Keratinocyte (primary cell): ENCODE measurements at regions not wholly inside any gene's neighbourhood (a gene's known extent, or its start where the extent isn't known, plus 50 kb on each side); places are given as distances from the start of the nearest gene placed in this dataset.

Experiments
- DNase-seq: peaks from one replicate; pipeline ENCODE4 v3.0.0-alpha.2; 2011; ENCODE audit warnings: low read depth, missing footprints, low spot score
- FAIRE-seq: peaks from 2 replicates; lab custom pipeline; 2011; peaks lifted over from hg19 to GRCh38; lab: Jason Lieb, UNC
- H2AFZ ChIP-seq: 2 replicates; pipeline ENCODE4 v1.6.0; 2012; ENCODE audit warnings: low read length, control low read depth, inconsistent platforms; ENCODE audit not compliant: control insufficient read depth
- H3K27ac ChIP-seq: 2 replicates; pipeline ENCODE4 v1.5.1; 2011; ENCODE audit warnings: low read length; ENCODE audit not compliant: control insufficient read depth, insufficient read depth
- H3K27me3 ChIP-seq: 3 replicates; pipeline ENCODE4 v1.6.0; 2011; ENCODE audit warnings: low read length; ENCODE audit not compliant: control insufficient read depth, insufficient read depth; ENCODE audit errors: extremely low read depth
- H3K36me3 ChIP-seq, 2 experiments: 2 replicates in 1 of 2; 3 replicates in 1 of 2; pipeline ENCODE4 v1.5.1; 2011; ENCODE audit warnings: low read length in 2 of 2, mild to moderate bottlenecking in 1 of 2; ENCODE audit not compliant: control insufficient read depth in 2 of 2, insufficient read depth in 2 of 2; ENCODE audit errors: extremely low read depth in 1 of 2
- H3K4me1 ChIP-seq: 3 replicates; pipeline ENCODE4 v1.5.1; 2011; ENCODE audit warnings: low read length; ENCODE audit not compliant: control insufficient read depth, insufficient read depth; ENCODE audit errors: extremely low read depth
- H3K4me2 ChIP-seq: 3 replicates; pipeline ENCODE4 v1.6.0; 2011; ENCODE audit warnings: low read depth, low read length; ENCODE audit not compliant: control insufficient read depth, insufficient read depth; ENCODE audit errors: extremely low read depth
- H3K4me3 ChIP-seq, 3 experiments: fragments of 200-600 bp in 1 of 3; sonication (generic) in 1 of 3; 2 replicates in 2 of 3; 3 replicates in 1 of 3; pipeline ENCODE4 v1.5.1; 2011 to 2016; ENCODE audit warnings: low read length in 3 of 3, mild to moderate bottlenecking in 3 of 3, control low read depth in 2 of 3, inconsistent platforms in 1 of 3, low read depth in 1 of 3, mixed read lengths in 1 of 3, mixed run types in 1 of 3, moderate library complexity in 1 of 3; ENCODE audit not compliant: control insufficient read depth in 2 of 3, insufficient read depth in 2 of 3; ENCODE audit errors: extremely low read depth in 1 of 3
- H3K79me2 ChIP-seq: 2 replicates; pipeline ENCODE4 v1.6.0; 2012; ENCODE audit warnings: low read length; ENCODE audit not compliant: control insufficient read depth, insufficient read depth
- H3K9ac ChIP-seq: 3 replicates; pipeline ENCODE4 v1.6.0; 2011; ENCODE audit warnings: low read length; ENCODE audit not compliant: control insufficient read depth, insufficient read depth; ENCODE audit errors: extremely low read depth
- H3K9me1 ChIP-seq: 3 replicates; pipeline ENCODE4 v1.6.0; 2011; ENCODE audit warnings: low read length; ENCODE audit not compliant: control insufficient read depth, insufficient read depth; ENCODE audit errors: extremely low read depth
- H3K9me3 ChIP-seq: 2 replicates; pipeline ENCODE4 v1.5.1; 2012; ENCODE audit warnings: low read depth, low read length; ENCODE audit not compliant: control insufficient read depth
- H4K20me1 ChIP-seq: 3 replicates; pipeline ENCODE4 v1.6.0; 2011; ENCODE audit warnings: low read length; ENCODE audit not compliant: control insufficient read depth, insufficient read depth; ENCODE audit errors: extremely low read depth
- EZH2 ChIP-seq: IDR thresholded peaks from one replicate; pipeline ENCODE4 v1.6.1; 2012; ENCODE audit warnings: inconsistent platforms, mild to moderate bottlenecking, low read length, moderate library complexity
- dilution Hi-C: fragments of 300-500 bp; cut with MboI; formaldehyde crosslinking; loops from one replicate; pipeline ENCODE4 v1.7.0; 2020; ENCODE audit warnings: low sequenced_read_pairs; ENCODE audit not compliant: extremely low pct_ligation_motif_present
- TF ChIP-seq, protein P1 (sequence below), 3 experiments: IDR thresholded peaks in 1 of 3; conservative IDR thresholded peaks in 1 of 3; optimal IDR thresholded peaks in 1 of 3; 2 replicates in 2 of 3; 3 replicates in 1 of 3; pipeline versions ENCODE3 to v1.5.1; 2011; ENCODE audit warnings: low read length in 3 of 3, mild to moderate bottlenecking in 3 of 3, moderate library complexity in 2 of 3, control low read depth in 1 of 3, inconsistent platforms in 1 of 3; ENCODE audit not compliant: insufficient read depth in 2 of 3; ENCODE audit errors: extremely low read depth in 1 of 3

DNA sequence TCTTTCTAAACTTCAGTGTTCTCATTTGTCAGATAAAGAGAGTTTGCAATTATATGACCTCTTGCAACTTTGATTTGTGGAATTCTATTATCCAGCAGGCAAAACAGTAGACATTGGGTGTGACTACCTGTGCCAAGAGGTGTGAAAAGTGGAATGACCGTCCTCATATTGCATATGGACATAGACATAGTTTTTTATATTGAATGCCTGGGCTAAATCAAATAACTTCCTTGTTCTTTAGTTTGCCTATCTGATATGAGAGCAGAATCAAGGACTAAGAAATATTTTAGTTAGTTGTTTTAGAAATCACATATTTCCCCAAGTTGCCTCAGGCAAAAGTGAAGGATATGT is 117.7 kb upstream of the KLF8 start:
- no peak overlapping the region for H3K27ac ChIP-seq
- FAIRE-seq: no peak

DNA sequence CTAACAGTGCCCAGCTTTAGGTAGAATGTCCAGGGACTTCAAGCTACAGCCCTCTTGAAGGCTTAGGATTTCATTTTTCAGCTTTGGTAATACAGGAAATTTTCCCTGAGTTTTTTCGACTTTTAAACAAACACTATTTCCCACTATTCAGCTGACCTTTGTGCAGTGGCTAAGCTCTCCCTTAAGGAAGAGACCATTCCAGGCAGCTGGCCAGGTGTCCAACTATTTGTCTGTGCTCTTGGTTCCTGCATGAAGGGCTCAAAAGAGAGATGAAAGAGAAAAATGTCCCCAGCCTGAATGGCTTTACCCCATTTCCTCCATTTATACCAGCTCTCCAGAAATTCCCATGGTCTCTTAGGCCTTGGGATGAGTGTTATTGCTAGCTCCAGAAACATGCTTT is 111.9 kb upstream of the KLF8 start:
- Histone ChIP-seq H3K9me1 (no peaks in the 10 kb centered on the region), H3K9me3 (no peaks in the 10 kb centered on the region), H4K20me1 (no peaks in the 10 kb centered on the region), H3K4me3 (no peak overlapping the region), H3K27ac (no peak overlapping the region), H3K4me1 (no peaks in the 10 kb centered on the region), H3K79me2 (no peaks in the 10 kb centered on the region), H3K4me2 (no peak overlapping the region), H3K27me3 (no peaks in the 10 kb centered on the region), H2AFZ (no peak overlapping the region), H3K9ac (no peak overlapping the region), H3K36me3 (no peaks in the 10 kb centered on the region)
- dilution Hi-C loops: no loop called here
- FAIRE-seq (no peak), DNase-seq (no peak)
- TF ChIP-seq EZH2: no peak
- TF ChIP-seq, protein P1, sequence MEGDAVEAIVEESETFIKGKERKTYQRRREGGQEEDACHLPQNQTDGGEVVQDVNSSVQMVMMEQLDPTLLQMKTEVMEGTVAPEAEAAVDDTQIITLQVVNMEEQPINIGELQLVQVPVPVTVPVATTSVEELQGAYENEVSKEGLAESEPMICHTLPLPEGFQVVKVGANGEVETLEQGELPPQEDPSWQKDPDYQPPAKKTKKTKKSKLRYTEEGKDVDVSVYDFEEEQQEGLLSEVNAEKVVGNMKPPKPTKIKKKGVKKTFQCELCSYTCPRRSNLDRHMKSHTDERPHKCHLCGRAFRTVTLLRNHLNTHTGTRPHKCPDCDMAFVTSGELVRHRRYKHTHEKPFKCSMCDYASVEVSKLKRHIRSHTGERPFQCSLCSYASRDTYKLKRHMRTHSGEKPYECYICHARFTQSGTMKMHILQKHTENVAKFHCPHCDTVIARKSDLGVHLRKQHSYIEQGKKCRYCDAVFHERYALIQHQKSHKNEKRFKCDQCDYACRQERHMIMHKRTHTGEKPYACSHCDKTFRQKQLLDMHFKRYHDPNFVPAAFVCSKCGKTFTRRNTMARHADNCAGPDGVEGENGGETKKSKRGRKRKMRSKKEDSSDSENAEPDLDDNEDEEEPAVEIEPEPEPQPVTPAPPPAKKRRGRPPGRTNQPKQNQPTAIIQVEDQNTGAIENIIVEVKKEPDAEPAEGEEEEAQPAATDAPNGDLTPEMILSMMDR (optimal IDR thresholded peaks at IDR 0.05 in 1 of 3, IDR thresholded peaks at IDR 0.05 in 1 of 3, conservative IDR thresholded peaks at IDR 0.05 in 1 of 3; ENCODE audit: extremely low read depth in 1 of 3, insufficient read depth in 2 of 3, low read length in 3 of 3): no peak

More for the DNA sequence above, 117.7 kb upstream of the KLF8 start:
- Histone ChIP-seq H3K4me2 (no peak overlapping the region), H2AFZ (no peak overlapping the region), H3K79me2 (no peaks in the 10 kb centered on the region), H4K20me1 (no peaks in the 10 kb centered on the region), H3K9ac (no peak overlapping the region), H3K36me3 (no peaks in the 10 kb centered on the region), H3K9me3 (peaks cover 2% of the 10 kb centered on the region), H3K4me1 (no peaks in the 10 kb centered on the region), H3K4me3 (no peak overlapping the region), H3K9me1 (no peaks in the 10 kb centered on the region), H3K27me3 (no peaks in the 10 kb centered on the region)
- dilution Hi-C loops: no loop called here
- no peak for DNase-seq
- no peak for TF ChIP-seq EZH2
- TF ChIP-seq, protein P1 (optimal IDR thresholded peaks at IDR 0.05 in 1 of 3, IDR thresholded peaks at IDR 0.05 in 1 of 3, conservative IDR thresholded peaks at IDR 0.05 in 1 of 3; ENCODE audit: extremely low read depth in 1 of 3, insufficient read depth in 2 of 3, low read length in 3 of 3): no peak
